ENCODE measurements at regions not wholly inside any gene's neighbourhood (a gene's known extent, or its start where the extent isn't known, plus 50 kb on each side); places are given as distances from the start of the nearest gene placed in this dataset.

DNA sequence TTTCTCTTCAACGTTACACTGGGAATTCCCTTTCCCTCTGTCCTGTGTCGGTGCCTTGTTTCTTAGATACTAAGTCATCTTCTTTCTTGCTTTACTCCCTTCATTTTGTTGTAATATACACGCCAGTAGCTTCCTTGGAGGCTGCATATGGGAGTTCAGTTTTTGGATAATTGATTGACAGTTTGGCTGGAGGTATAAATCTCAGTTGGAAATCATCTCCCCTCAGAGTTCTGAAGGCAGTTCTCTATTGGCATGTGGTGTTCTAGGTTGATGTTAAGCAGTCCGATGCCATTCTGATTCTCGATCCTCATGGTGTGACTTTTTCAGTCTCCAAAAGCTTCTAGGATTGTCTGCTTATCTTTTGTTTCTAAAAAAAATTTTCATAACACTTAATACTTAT, 152.5 kb upstream of the GLI2 start:
- Histone ChIP-seq H3K27me3 (no peaks in the 10 kb centered on the region), H3K36me3 (no peaks in the 10 kb centered on the region)
- TF ChIP-seq, protein P1, sequence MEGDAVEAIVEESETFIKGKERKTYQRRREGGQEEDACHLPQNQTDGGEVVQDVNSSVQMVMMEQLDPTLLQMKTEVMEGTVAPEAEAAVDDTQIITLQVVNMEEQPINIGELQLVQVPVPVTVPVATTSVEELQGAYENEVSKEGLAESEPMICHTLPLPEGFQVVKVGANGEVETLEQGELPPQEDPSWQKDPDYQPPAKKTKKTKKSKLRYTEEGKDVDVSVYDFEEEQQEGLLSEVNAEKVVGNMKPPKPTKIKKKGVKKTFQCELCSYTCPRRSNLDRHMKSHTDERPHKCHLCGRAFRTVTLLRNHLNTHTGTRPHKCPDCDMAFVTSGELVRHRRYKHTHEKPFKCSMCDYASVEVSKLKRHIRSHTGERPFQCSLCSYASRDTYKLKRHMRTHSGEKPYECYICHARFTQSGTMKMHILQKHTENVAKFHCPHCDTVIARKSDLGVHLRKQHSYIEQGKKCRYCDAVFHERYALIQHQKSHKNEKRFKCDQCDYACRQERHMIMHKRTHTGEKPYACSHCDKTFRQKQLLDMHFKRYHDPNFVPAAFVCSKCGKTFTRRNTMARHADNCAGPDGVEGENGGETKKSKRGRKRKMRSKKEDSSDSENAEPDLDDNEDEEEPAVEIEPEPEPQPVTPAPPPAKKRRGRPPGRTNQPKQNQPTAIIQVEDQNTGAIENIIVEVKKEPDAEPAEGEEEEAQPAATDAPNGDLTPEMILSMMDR (IDR thresholded peaks at IDR 0.05; ENCODE audit: low read depth, low read length) = no peak

DNA sequence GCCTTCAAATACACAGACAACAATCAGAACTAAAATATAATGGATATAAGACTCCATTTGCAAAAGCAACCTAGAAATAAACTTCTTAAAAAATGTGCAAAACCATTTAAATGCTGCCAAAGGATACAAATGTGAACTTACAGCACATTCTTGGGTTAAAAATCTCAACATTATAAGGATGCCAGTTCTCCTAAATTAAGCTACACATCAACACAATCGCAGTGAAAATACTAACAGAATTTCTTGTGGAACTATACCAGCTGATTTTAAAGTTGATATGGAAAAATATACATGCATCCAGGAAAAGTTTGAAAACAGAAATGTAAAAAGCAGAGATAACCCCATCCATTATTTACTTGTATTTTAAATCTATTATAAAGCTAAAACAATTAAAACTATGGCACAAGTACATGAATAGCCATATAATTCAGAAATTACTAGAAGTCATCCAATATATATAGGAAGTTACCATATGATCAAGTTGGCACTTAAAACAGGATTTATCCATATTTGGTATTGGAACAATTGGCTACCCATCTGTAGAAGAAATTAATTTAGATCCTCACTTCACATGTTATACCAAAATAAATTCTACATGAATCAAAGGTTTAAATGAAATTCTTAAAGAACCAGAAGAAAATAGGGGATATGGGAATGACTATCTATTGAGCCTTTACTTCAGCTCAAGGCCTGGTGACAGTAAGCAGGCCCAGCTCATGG, 151.7 kb upstream of the GLI2 start:
- TF ChIP-seq, protein P1 (IDR thresholded peaks at IDR 0.05; ENCODE audit: low read depth, low read length) = no peak
- Histone ChIP-seq H3K4me1 (no peaks in the 10 kb centered on the region), H3K36me3 (no peaks in the 10 kb centered on the region), H3K9me3 (no peaks in the 10 kb centered on the region), H3K4me3 (ENCODE audit: low read depth, low read length) (no peak overlapping the region), H3K27me3 (no peaks in the 10 kb centered on the region)
- no peak for DNase-seq

More for the DNA sequence above, 152.5 kb upstream of the GLI2 start:
- no peaks in the 10 kb centered on the region for H3K4me1 ChIP-seq
- no peak for DNase-seq
- no peak overlapping the region for H3K4me3 ChIP-seq (ENCODE audit: low read depth, low read length)
- no peaks in the 10 kb centered on the region for H3K9me3 ChIP-seq

DNA sequence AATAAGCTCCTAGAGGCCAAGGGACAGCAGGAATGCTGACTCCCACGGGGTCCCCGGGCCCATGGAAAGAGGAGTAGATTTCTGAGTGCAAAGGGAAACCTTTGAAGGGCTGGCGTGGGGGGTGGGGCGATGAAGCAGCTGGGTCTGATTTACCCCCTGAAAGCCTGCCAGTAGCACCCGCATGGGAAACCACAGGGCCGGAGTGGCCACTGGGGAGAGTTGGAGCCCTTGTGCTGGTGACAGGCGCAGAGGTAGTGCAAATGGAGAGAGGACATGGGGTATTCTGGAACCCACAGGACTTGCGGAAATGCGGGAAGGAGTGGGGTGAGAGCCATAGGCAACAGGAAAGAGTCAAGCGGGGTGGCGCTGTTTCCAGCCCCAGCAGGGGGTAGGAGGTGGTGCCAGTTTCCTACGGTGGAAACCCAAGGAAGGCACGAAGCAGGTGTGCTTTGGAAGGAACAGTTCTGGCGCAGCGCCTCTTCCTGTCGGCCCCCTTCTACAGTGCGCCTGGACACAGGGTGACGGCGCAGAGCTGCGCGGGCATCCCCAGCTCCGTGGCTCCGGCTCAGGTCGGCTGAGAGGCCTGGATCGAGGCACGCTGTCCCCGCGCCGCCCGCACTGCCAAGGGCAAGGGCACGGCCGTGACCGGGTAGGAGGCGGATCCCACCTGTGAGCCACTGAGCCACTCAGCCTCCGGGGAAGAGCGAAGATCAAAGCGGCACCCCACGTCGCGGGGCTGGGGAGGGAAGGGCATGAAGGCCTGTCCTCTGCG, 149.0 kb upstream of the GLI2 start:
- TF ChIP-seq, protein P1 (IDR thresholded peaks at IDR 0.05; ENCODE audit: low read depth, low read length) = no peak
- H3K27me3 ChIP-seq = no peaks in the 10 kb centered on the region

GRCh38 chr2:120587279-120587996, 148.2 kb upstream of the GLI2 start:
- Histone ChIP-seq H3K4me1 (no peaks in the 10 kb centered on the region), H3K4me3 (ENCODE audit: low read depth, low read length) (no peak overlapping the region), H3K27me3 (no peaks in the 10 kb centered on the region), H3K9me3 (no peaks in the 10 kb centered on the region), H3K36me3 (no peaks in the 10 kb centered on the region)
- TF ChIP-seq, protein P1 (IDR thresholded peaks at IDR 0.05; ENCODE audit: low read depth, low read length) = no peak
- DNase-seq = no peak

More for the DNA sequence above, 149.0 kb upstream of the GLI2 start:
- no peak overlapping the region for H3K4me3 ChIP-seq (ENCODE audit: low read depth, low read length)
- no peaks in the 10 kb centered on the region for H3K9me3 ChIP-seq
- no peaks in the 10 kb centered on the region for H3K36me3 ChIP-seq
- no peaks in the 10 kb centered on the region for H3K4me1 ChIP-seq
- no peak for DNase-seq

GRCh38 chr2:120587997-120588336, 147.7 kb upstream of the GLI2 start:
- no peak for DNase-seq
- Histone ChIP-seq H3K4me1 (no peaks in the 10 kb centered on the region), H3K36me3 (no peaks in the 10 kb centered on the region), H3K27me3 (no peaks in the 10 kb centered on the region), H3K9me3 (no peaks in the 10 kb centered on the region), H3K4me3 (ENCODE audit: low read depth, low read length) (no peak overlapping the region)
- TF ChIP-seq, protein P1 (IDR thresholded peaks at IDR 0.05; ENCODE audit: low read depth, low read length) = no peak
